Esophagus muscularis mucosa (tissue), 4 donors: ENCODE measurements at regions not wholly inside any gene's neighbourhood (a gene's known extent, or its start where the extent isn't known, plus 50 kb on each side); places are given as distances from the start of the nearest gene placed in this dataset.

Experiments
- DNase-seq: peaks from one replicate; pipeline ENCODE4 v3.0.0-alpha.2; 2017; ENCODE audit errors: extremely low spot score
- H3K27ac ChIP-seq, 4 donors: fragments of 200-600 bp; sonication (generic); replicated peaks in 1 of 4; 1 replicate in 3 of 4; 2 replicates in 1 of 4; pipeline ENCODE4 v1.5.1; 2016 to 2019; ENCODE audit warnings: mild to moderate bottlenecking in 1 of 4
- H3K27me3 ChIP-seq, 4 donors: fragments of 200-600 bp; sonication (generic); one replicate each; pipeline versions ENCODE4 v1.5.1 to v1.6.0; 2016 to 2019
- H3K36me3 ChIP-seq, 4 donors: fragments of 200-600 bp; sonication (generic); one replicate each; pipeline ENCODE4 v1.5.1; 2016 to 2019
- H3K4me1 ChIP-seq, 4 donors: fragments of 200-600 bp; sonication (generic); one replicate each; pipeline ENCODE4 v1.5.1; 2016 to 2019
- H3K4me3 ChIP-seq, 4 donors: fragments of 200-600 bp; sonication (generic); 1 replicate in 2 of 4; 2 replicates in 2 of 4; pipeline ENCODE4 v1.5.1; 2016 to 2019; ENCODE audit warnings: mild to moderate bottlenecking in 4 of 4, moderate library complexity in 1 of 4
- H3K9me3 ChIP-seq, 4 donors: fragments of 200-600 bp; sonication (generic); 1 replicate in 3 of 4; 2 replicates in 1 of 4; pipeline ENCODE4 v1.5.1; 2016 to 2019
- EP300 ChIP-seq: sonication (generic); formaldehyde crosslinking; IDR thresholded peaks from one replicate; pipeline ENCODE4 v1.6.1; 2017; ENCODE audit warnings: antibody characterized with exemption
- POLR2A ChIP-seq: fragments of 450-650 bp; IDR thresholded peaks from one replicate; pipeline ENCODE4 v1.6.1; 2017; ENCODE audit warnings: antibody characterized with exemption, moderate library complexity, mild to moderate bottlenecking, low read depth
- POLR2AphosphoS5 ChIP-seq, 2 donors: sonication (generic); formaldehyde crosslinking; IDR thresholded peaks; one replicate each; pipeline ENCODE4 v1.6.1; 2017; ENCODE audit warnings: antibody characterized with exemption in 2 of 2
- WGBS: methylation state at CpG from one replicate; pipeline ENCODE4 v1.1.5; 2018; 5-methylcytosine and 5-hydroxymethylcytosine counted together
- intact Hi-C: fragments of 100-400 bp; cut with DNase I; formaldehyde crosslinking; loops from one replicate; pipeline ENCODE4 v1.15.1; 2023
- TF ChIP-seq, protein P1 (sequence below), 3 experiments: fragments of 200-600 bp in 2 of 3; fragments of 450-650 bp in 1 of 3; sonication (generic) in 2 of 3; IDR thresholded peaks; one replicate each; pipeline ENCODE4 v1.5.1; 2017 to 2019; ENCODE audit warnings: antibody characterized with exemption in 3 of 3, mild to moderate bottlenecking in 2 of 3, moderate library complexity in 1 of 3

DNA sequence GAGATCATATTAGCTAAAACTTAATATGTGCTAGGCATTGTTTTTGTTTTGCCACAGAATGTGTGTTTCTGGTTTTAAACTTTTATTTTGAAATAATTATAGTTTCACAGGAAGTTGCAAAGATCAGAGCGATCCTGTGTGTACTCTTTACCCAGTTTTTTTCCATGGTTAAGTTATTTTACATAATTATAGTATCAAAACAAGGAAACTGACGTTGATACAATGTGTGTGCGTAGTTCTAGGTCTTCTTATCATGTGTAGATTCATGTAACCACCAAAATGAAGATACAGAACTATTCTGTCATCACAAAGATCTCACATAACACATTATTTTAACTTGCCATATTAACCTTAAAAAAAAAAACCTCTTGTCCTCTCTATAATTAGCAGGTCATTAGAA is 69.2 kb downstream of the BLTP1 start:
- peaks cover 12 to 53% (median 31%) of the 10 kb centered on the region in 4 donors for H3K36me3 ChIP-seq
- intact Hi-C loops: no loop called here
- no peaks in the 10 kb centered on the region for H3K27me3 ChIP-seq

DNA sequence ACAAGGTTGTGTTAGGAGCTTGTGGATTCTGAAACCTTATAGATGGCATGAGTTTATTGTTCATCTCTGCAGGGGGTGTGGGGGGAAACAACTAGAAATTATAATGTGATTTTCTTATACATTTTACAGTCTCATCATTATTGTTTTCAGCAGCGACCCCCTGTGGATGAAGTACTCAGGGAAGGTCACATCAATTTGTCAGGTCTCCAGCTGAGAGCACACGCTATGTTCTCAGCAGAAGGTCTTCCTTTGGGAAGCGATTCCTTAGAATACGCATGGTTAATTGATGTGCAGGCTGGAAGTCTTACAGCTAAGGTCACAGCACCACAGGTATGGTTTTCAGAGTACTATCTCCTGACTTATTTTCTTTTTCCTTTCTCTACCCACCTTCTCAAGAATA is 72.2 kb downstream of the BLTP1 start:
- WGBS: 79% methylated on average over 4 of the region's 4 CpGs
- Histone ChIP-seq H3K27ac (no peak overlapping the region), H3K4me3 (no peak overlapping the region), H3K36me3 (peaks cover 12 to 67% (median 37%) of the 10 kb centered on the region in 4 donors), H3K4me1 (no peaks in the 10 kb centered on the region), H3K9me3 (no peaks in the 10 kb centered on the region), H3K27me3 (no peaks in the 10 kb centered on the region)
- no peak for DNase-seq
- intact Hi-C loops: no loop called here
- TF ChIP-seq EP300 (no peak), POLR2A (no peak), POLR2AphosphoS5 (IDR thresholded peaks at IDR 0.05) (no peak)
- TF ChIP-seq, protein P1, sequence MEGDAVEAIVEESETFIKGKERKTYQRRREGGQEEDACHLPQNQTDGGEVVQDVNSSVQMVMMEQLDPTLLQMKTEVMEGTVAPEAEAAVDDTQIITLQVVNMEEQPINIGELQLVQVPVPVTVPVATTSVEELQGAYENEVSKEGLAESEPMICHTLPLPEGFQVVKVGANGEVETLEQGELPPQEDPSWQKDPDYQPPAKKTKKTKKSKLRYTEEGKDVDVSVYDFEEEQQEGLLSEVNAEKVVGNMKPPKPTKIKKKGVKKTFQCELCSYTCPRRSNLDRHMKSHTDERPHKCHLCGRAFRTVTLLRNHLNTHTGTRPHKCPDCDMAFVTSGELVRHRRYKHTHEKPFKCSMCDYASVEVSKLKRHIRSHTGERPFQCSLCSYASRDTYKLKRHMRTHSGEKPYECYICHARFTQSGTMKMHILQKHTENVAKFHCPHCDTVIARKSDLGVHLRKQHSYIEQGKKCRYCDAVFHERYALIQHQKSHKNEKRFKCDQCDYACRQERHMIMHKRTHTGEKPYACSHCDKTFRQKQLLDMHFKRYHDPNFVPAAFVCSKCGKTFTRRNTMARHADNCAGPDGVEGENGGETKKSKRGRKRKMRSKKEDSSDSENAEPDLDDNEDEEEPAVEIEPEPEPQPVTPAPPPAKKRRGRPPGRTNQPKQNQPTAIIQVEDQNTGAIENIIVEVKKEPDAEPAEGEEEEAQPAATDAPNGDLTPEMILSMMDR (IDR thresholded peaks at IDR 0.05): no peak

More for the DNA sequence above, 69.2 kb downstream of the BLTP1 start:
- DNase-seq: no peak
- Histone ChIP-seq H3K9me3 (no peaks in the 10 kb centered on the region), H3K27ac (no peak overlapping the region), H3K4me1 (no peaks in the 10 kb centered on the region), H3K4me3 (no peak overlapping the region)
- whole genome bisulfite sequencing: 66% methylated on average over 3 of the region's 3 CpGs
- TF ChIP-seq POLR2A (no peak), POLR2AphosphoS5 (IDR thresholded peaks at IDR 0.05) (no peak), EP300 (no peak)
- TF ChIP-seq, protein P1 (IDR thresholded peaks at IDR 0.05): no peak

DNA sequence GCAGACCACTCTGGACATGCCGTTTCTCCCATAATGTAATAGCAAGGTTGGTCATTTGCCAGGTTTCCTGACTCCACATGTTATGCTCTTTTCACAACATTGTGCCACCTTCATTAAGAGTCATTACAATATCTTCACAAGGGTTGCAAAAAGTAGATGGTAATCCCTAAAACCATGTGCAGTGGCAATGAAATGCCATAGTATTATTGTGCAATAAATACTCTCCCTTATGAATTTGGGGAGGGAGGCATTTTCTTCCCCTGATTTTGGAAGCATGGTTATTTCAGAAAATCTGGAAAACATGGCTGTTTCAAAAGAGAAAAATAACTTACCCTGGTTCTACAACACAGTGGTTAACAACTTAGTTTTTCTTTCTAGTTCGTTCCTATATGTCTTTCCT is 75.1 kb downstream of the BLTP1 start:
- Histone ChIP-seq H3K4me3 (no peak overlapping the region), H3K9me3 (no peaks in the 10 kb centered on the region), H3K4me1 (no peaks in the 10 kb centered on the region), H3K27me3 (no peaks in the 10 kb centered on the region), H3K36me3 (peaks cover 3 to 76% (median 36%) of the 10 kb centered on the region in 4 donors), H3K27ac (no peak overlapping the region)
- WGBS: 80% methylated on average over 2 of the region's 2 CpGs
- intact Hi-C loops: no loop called here
- DNase-seq: no peak
- TF ChIP-seq POLR2A (no peak), EP300 (no peak), POLR2AphosphoS5 (IDR thresholded peaks at IDR 0.05) (no peak)
- TF ChIP-seq, protein P1 (IDR thresholded peaks at IDR 0.05): no peak

DNA sequence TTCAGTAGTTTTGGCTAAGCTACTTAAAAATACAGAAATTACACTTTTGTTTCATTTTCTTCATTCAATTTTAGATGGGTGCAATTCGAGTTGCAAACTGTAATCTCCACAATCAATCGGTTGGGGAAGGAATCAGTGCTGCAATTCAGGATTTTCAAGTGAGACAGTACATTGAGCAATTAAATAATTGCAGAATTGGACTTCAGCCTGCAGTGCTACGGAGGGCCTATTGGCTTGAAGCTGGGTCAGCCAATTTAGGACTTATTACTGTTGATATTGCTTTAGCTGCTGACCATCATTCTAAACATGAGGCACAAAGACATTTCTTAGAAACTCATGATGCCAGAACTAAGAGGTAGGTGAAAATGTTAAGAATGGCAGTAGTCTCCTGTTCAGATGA is 77.7 kb downstream of the BLTP1 start:
- peaks cover 1 to 71% (median 30%) of the 10 kb centered on the region in 4 donors for H3K36me3 ChIP-seq
- 84% methylated on average over 3 of the region's 3 CpGs for WGBS

DNA sequence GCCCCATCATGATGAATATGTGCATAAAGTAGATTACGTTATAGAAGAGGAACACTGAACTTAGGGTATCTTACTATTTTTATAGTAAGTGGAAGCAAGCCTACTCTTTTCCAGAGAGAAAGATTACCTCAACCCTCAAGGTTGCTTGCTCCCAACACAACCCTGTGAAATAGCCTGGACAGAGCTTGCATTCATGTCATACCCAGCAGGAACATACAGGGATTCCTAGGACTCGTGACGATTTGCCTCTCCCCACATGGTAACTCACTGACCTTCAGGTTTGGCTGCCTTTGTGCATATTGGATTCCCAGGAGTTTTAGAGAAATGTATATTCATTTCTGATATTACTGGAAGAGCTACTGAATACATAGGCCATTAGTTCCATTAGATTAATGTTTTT is 80.5 kb downstream of the BLTP1 start:
- H3K36me3 ChIP-seq: peaks cover 9 to 57% (median 22%) of the 10 kb centered on the region in 4 donors
- WGBS: 89% methylated on average over 3 of the region's 3 CpGs

More for the DNA sequence above, 77.7 kb downstream of the BLTP1 start:
- Histone ChIP-seq H3K4me3 (no peak overlapping the region), H3K9me3 (no peaks in the 10 kb centered on the region), H3K27ac (no peak overlapping the region), H3K27me3 (no peaks in the 10 kb centered on the region), H3K4me1 (no peaks in the 10 kb centered on the region)
- DNase-seq: no peak
- TF ChIP-seq EP300: no peak
- no peak for TF ChIP-seq POLR2A
- TF ChIP-seq, protein P1 (IDR thresholded peaks at IDR 0.05): no peak
- TF ChIP-seq POLR2AphosphoS5 (IDR thresholded peaks at IDR 0.05): no peak
- intact Hi-C loops: no loop called here

More for the DNA sequence above, 80.5 kb downstream of the BLTP1 start:
- no peak for TF ChIP-seq POLR2AphosphoS5 (IDR thresholded peaks at IDR 0.05)
- TF ChIP-seq, protein P1 (IDR thresholded peaks at IDR 0.05): no peak
- TF ChIP-seq EP300: no peak
- TF ChIP-seq POLR2A: no peak
- Histone ChIP-seq H3K27ac (no peak overlapping the region), H3K27me3 (no peaks in the 10 kb centered on the region), H3K4me3 (no peak overlapping the region), H3K4me1 (no peaks in the 10 kb centered on the region), H3K9me3 (no peaks in the 10 kb centered on the region)
- DNase-seq: no peak
- intact Hi-C loops: no loop called here
